ENCODE measurements at regions not wholly inside any gene's neighbourhood (a gene's known extent, or its start where the extent isn't known, plus 50 kb on each side); places are given as distances from the start of the nearest gene placed in this dataset.

DNA sequence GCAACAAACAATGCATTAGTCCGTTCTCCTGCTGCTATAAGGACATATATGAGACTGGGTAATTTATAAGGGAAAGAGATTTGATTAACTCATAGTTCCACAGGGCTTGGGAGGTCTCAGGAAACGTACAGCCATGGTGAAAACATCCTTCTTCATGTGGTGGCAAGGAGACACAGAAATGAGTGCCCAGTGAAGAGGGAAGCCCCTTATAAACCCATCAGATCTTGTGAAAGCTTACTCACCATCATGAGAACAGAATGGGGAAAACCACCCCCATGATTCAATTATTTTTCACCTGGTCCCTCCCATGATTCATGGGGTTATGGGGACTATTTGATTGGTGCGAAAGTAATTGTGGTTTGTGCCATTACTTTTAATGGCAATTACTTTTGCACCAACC is 655.8 kb upstream of the SEMA6A start (continued):
- TF ChIP-seq ARID4B (CRISPR knock-in tag; IDR thresholded peaks at IDR 0.05; ENCODE audit: borderline replicate concordance) (no peak), E2F5 (CRISPR knock-in tag; IDR thresholded peaks at IDR 0.05) (no peak)

GRCh38 chr5:117220730-117221129 is 646.1 kb upstream of the SEMA6A start:
- DNase-seq (ENCODE audit: low spot score) (no peak), ATAC-seq (no peak)
- POLR2A ChIA-PET: no interaction called here
- Mint-ChIP-seq H3K4me3 (no peak overlapping the region), H3K27me3 (ENCODE audit: low read depth) (no peaks in the 10 kb centered on the region), H3K4me1 (peaks cover 13% of the 10 kb centered on the region), H3K36me3 (peaks cover 3% of the 10 kb centered on the region; the same call in 1 of the 2 replicates), H3K9me3 (peaks cover 4% of the 10 kb centered on the region), H3K27ac (no peak overlapping the region)
- CTCF ChIA-PET: no interaction called here
- TF ChIP-seq, protein P1, sequence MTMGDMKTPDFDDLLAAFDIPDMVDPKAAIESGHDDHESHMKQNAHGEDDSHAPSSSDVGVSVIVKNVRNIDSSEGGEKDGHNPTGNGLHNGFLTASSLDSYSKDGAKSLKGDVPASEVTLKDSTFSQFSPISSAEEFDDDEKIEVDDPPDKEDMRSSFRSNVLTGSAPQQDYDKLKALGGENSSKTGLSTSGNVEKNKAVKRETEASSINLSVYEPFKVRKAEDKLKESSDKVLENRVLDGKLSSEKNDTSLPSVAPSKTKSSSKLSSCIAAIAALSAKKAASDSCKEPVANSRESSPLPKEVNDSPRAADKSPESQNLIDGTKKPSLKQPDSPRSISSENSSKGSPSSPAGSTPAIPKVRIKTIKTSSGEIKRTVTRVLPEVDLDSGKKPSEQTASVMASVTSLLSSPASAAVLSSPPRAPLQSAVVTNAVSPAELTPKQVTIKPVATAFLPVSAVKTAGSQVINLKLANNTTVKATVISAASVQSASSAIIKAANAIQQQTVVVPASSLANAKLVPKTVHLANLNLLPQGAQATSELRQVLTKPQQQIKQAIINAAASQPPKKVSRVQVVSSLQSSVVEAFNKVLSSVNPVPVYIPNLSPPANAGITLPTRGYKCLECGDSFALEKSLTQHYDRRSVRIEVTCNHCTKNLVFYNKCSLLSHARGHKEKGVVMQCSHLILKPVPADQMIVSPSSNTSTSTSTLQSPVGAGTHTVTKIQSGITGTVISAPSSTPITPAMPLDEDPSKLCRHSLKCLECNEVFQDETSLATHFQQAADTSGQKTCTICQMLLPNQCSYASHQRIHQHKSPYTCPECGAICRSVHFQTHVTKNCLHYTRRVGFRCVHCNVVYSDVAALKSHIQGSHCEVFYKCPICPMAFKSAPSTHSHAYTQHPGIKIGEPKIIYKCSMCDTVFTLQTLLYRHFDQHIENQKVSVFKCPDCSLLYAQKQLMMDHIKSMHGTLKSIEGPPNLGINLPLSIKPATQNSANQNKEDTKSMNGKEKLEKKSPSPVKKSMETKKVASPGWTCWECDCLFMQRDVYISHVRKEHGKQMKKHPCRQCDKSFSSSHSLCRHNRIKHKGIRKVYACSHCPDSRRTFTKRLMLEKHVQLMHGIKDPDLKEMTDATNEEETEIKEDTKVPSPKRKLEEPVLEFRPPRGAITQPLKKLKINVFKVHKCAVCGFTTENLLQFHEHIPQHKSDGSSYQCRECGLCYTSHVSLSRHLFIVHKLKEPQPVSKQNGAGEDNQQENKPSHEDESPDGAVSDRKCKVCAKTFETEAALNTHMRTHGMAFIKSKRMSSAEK (CRISPR knock-in tag; IDR thresholded peaks at IDR 0.05; ENCODE audit: borderline replicate concordance): no peak
- TF ChIP-seq, protein P2, sequence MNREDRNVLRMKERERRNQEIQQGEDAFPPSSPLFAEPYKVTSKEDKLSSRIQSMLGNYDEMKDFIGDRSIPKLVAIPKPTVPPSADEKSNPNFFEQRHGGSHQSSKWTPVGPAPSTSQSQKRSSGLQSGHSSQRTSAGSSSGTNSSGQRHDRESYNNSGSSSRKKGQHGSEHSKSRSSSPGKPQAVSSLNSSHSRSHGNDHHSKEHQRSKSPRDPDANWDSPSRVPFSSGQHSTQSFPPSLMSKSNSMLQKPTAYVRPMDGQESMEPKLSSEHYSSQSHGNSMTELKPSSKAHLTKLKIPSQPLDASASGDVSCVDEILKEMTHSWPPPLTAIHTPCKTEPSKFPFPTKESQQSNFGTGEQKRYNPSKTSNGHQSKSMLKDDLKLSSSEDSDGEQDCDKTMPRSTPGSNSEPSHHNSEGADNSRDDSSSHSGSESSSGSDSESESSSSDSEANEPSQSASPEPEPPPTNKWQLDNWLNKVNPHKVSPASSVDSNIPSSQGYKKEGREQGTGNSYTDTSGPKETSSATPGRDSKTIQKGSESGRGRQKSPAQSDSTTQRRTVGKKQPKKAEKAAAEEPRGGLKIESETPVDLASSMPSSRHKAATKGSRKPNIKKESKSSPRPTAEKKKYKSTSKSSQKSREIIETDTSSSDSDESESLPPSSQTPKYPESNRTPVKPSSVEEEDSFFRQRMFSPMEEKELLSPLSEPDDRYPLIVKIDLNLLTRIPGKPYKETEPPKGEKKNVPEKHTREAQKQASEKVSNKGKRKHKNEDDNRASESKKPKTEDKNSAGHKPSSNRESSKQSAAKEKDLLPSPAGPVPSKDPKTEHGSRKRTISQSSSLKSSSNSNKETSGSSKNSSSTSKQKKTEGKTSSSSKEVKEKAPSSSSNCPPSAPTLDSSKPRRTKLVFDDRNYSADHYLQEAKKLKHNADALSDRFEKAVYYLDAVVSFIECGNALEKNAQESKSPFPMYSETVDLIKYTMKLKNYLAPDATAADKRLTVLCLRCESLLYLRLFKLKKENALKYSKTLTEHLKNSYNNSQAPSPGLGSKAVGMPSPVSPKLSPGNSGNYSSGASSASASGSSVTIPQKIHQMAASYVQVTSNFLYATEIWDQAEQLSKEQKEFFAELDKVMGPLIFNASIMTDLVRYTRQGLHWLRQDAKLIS (CRISPR knock-in tag; IDR thresholded peaks at IDR 0.05; ENCODE audit: borderline replicate concordance): no peak
- no peak for TF ChIP-seq IRF1 (CRISPR knock-in tag; IDR thresholded peaks at IDR 0.05)
- TF ChIP-seq, protein P3, sequence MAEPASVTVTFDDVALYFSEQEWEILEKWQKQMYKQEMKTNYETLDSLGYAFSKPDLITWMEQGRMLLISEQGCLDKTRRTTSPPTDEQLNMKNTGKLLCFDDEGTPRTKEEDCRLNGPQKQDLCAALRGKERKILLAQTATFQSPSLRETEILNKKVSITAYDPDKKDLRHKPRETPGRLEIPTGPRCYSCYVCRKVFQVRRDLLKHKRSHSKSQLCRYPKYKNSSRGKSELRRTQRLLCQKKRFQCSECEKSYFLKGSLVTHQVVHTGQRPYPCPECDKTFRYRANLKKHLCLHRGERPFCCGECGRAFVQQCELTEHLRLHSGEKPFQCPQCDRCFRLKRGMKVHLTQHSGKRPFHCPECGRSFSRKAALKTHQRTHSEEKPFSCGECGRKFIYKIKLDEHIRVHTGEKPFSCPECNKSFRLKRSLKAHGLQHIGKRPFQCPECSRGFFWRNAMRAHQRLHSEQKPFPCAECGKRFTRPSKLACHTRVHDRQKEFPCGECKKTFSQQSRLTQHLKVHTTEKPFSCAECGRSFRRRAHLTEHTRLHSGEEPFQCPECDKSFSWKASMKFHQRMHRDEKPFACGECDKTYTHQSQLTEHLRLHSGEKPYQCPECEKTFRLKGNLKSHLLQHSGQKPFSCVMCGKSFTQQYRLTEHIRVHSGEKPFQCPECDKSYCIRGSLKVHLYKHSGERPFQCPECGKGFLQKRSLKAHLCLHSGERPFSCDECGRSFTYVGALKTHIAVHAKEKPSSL (CRISPR knock-in tag; conservative IDR thresholded peaks at IDR 0.05): no peak
- no peak for TF ChIP-seq ESRRA (CRISPR knock-in tag; IDR thresholded peaks at IDR 0.05; ENCODE audit: borderline replicate concordance)
- no peak for TF ChIP-seq USF1 (CRISPR knock-in tag; IDR thresholded peaks at IDR 0.05)
- TF ChIP-seq, protein P4, sequence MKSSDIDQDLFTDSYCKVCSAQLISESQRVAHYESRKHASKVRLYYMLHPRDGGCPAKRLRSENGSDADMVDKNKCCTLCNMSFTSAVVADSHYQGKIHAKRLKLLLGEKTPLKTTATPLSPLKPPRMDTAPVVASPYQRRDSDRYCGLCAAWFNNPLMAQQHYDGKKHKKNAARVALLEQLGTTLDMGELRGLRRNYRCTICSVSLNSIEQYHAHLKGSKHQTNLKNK (CRISPR knock-in tag; IDR thresholded peaks at IDR 0.05): no peak
- TF ChIP-seq SMAD3 (CRISPR knock-in tag; IDR thresholded peaks at IDR 0.05; ENCODE audit: borderline replicate concordance): no peak
- TF ChIP-seq PRRX2 (CRISPR knock-in tag; IDR thresholded peaks at IDR 0.05): no peak
- no peak for TF ChIP-seq CREB1 (CRISPR knock-in tag; IDR thresholded peaks at IDR 0.05)
- no peak for TF ChIP-seq FOXJ3 (CRISPR knock-in tag; IDR thresholded peaks at IDR 0.05; ENCODE audit: borderline replicate concordance)
- no peak for TF ChIP-seq SOX15 (CRISPR knock-in tag; IDR thresholded peaks at IDR 0.05)
- no peak for TF ChIP-seq ZNF232 (CRISPR knock-in tag; IDR thresholded peaks at IDR 0.05)
- TF ChIP-seq JUN (CRISPR knock-in tag; IDR thresholded peaks at IDR 0.05): no peak
